OCI-LY7 (cell line): ENCODE measurements at regions not wholly inside any gene's neighbourhood (a gene's known extent, or its start where the extent isn't known, plus 50 kb on each side); places are given as distances from the start of the nearest gene placed in this dataset.

Experiments
- BruUV-seq: library from RNA; stranded (reverse); fragments of 400-500 nt; replicated peaks from 2 replicates; lab custom pipeline; 2021; lab: Mats Ljungman, UMichigan
- CTCF ChIA-PET: fragments of 300-600 bp; sonication (Branson Sonifier 250); formaldehyde crosslinking; loops from one replicate; lab custom pipeline; 2022; ENCODE audit warnings: antibody characterized with exemption; ENCODE audit not compliant: unreplicated experiment; lab: Charles Lee
- POLR2A ChIA-PET: fragments of 300-600 bp; sonication (Branson Sonifier 250); formaldehyde crosslinking; loops from one replicate; lab custom pipeline; 2022; ENCODE audit warnings: antibody characterized with exemption; lab: Charles Lee
- DNase-seq: peaks from one replicate; pipeline ENCODE4 v3.0.0-alpha.2; 2015; ENCODE audit warnings: low spot score
- H2AFZ ChIP-seq: fragments of 200-600 bp; sonication (generic), shearing (Covaris generic); 2 replicates; pipeline ENCODE4 v1.6.1; 2014; ENCODE audit warnings: mild to moderate bottlenecking, antibody characterized with exemption, low read length, moderate library complexity
- H3K27ac ChIP-seq: fragments of 200-600 bp; sonication (generic); 2 replicates; pipeline ENCODE4 v1.5.1; 2014; ENCODE audit warnings: mixed run types, low read depth, mild to moderate bottlenecking, moderate library complexity, low read length, inconsistent platforms; ENCODE audit not compliant: poor library complexity, severe bottlenecking
- H3K36me3 ChIP-seq: fragments of 200-600 bp; sonication (generic); 2 replicates; pipeline ENCODE4 v1.6.1; 2014; ENCODE audit warnings: mild to moderate bottlenecking, antibody characterized with exemption, low read length, moderate library complexity, mixed read lengths; ENCODE audit not compliant: insufficient read depth
- H3K4me1 ChIP-seq: fragments of 200-600 bp; sonication (generic); 2 replicates; pipeline ENCODE4 v1.5.1; 2014; ENCODE audit warnings: mild to moderate bottlenecking, low read length; ENCODE audit not compliant: insufficient read depth, poor library complexity, severe bottlenecking
- H3K4me2 ChIP-seq: fragments of 200-600 bp; sonication (generic); 2 replicates; pipeline ENCODE4 v1.6.1; 2014; ENCODE audit warnings: mild to moderate bottlenecking, low read length
- H3K4me3 ChIP-seq: fragments of 200-600 bp; sonication (generic); 2 replicates; pipeline ENCODE4 v1.5.1; 2014; ENCODE audit warnings: mild to moderate bottlenecking, low read depth, low read length; ENCODE audit not compliant: poor library complexity, severe bottlenecking
- H3K79me2 ChIP-seq: fragments of 200-600 bp; sonication (generic); 2 replicates; pipeline ENCODE4 v1.6.1; 2016; ENCODE audit warnings: low read depth, mild to moderate bottlenecking, low read length, moderate library complexity, mixed read lengths; ENCODE audit not compliant: insufficient read depth
- H3K9me2 ChIP-seq: fragments of 200-600 bp; sonication (generic); 2 replicates; pipeline ENCODE4 v1.6.1; 2016; ENCODE audit warnings: mild to moderate bottlenecking, low read length, mixed read lengths; ENCODE audit not compliant: insufficient read depth
- H3K9me3 ChIP-seq: fragments of 200-600 bp; sonication (generic); 2 replicates; pipeline ENCODE4 v1.6.1; 2014; ENCODE audit warnings: mild to moderate bottlenecking, mixed run types, low read length, mixed read lengths
- H4K20me1 ChIP-seq: fragments of 200-600 bp; sonication (generic); 2 replicates; pipeline ENCODE4 v1.6.1; 2014; ENCODE audit warnings: mild to moderate bottlenecking, antibody characterized with exemption, low read length, moderate library complexity, mixed read lengths; ENCODE audit not compliant: insufficient read depth
- CTCF ChIP-seq: fragments of 200-600 bp; sonication (generic); conservative IDR thresholded peaks from 2 replicates; pipeline ENCODE4 v1.5.1; 2014; ENCODE audit warnings: mild to moderate bottlenecking, antibody characterized with exemption, low read length, moderate library complexity, mixed read lengths
- EZH2phosphoT487 ChIP-seq: fragments of 200-600 bp; sonication (generic); IDR thresholded peaks from 2 replicates; pipeline ENCODE4 v1.6.1; 2018; ENCODE audit warnings: low read depth, borderline replicate concordance, mild to moderate bottlenecking, mixed run types, antibody characterized with exemption, low read length, moderate library complexity, mixed read lengths
- intact Hi-C: fragments of 100-400 bp; cut with micrococcal nuclease; formaldehyde crosslinking; loops from one replicate; pipeline ENCODE4 v1.10.0; 2022; ENCODE audit not compliant: unreplicated experiment

- Histone ChIP-seq H3K4me3 (no peak overlapping the region), H3K27ac (no peak overlapping the region), H3K79me2 (no peaks in the 10 kb centered on the region), H4K20me1 (no peaks in the 10 kb centered on the region), H3K4me2 (no peak overlapping the region), H3K4me1 (no peaks in the 10 kb centered on the region), H3K9me2 (no peaks in the 10 kb centered on the region), H3K9me3 (no peaks in the 10 kb centered on the region), H2AFZ (no peak overlapping the region), H3K36me3 (no peaks in the 10 kb centered on the region)
- TF ChIP-seq EZH2phosphoT487, result no peak
- no peak for TF ChIP-seq CTCF
- ChIA-PET POLR2A (interaction anchor here (0.6 kb wide), 1 partner anchor 214 kb away, joined by 3 read pairs; no protein-coding TSS in a partner anchor), CTCF (no interaction called here)
- intact Hi-C loops, result no loop called here
- no TSS peak for BruUV-seq
- no peak for DNase-seq
Observed at GRCh38 chr2:65812887-65813286, 380.5 kb upstream of the SPRED2 start.

- Histone ChIP-seq H3K27ac (no peak overlapping the region), H3K9me3 (no peaks in the 10 kb centered on the region), H3K4me2 (no peak overlapping the region), H3K9me2 (no peaks in the 10 kb centered on the region), H3K36me3 (no peaks in the 10 kb centered on the region), H3K79me2 (no peaks in the 10 kb centered on the region), H4K20me1 (no peaks in the 10 kb centered on the region), H3K4me1 (no peaks in the 10 kb centered on the region), H2AFZ (no peak overlapping the region), H3K4me3 (no peak overlapping the region)
- ChIA-PET POLR2A (interaction anchor here (0.7 kb wide), 1 partner anchor 46 kb away, joined by 3 read pairs; no protein-coding TSS in a partner anchor), CTCF (no interaction called here)
- BruUV-seq, result no TSS peak
- TF ChIP-seq CTCF (no peak), EZH2phosphoT487 (no peak)
- no peak for DNase-seq
- intact Hi-C loops, result no loop called here
Observed at GRCh38 chr2:65807942-65808341, 375.5 kb upstream of the SPRED2 start.

- Histone ChIP-seq H3K36me3 (no peaks in the 10 kb centered on the region), H4K20me1 (no peaks in the 10 kb centered on the region), H2AFZ (no peak overlapping the region), H3K27ac (no peak overlapping the region), H3K4me3 (no peak overlapping the region), H3K9me2 (no peaks in the 10 kb centered on the region), H3K9me3 (no peaks in the 10 kb centered on the region), H3K4me1 (no peaks in the 10 kb centered on the region), H3K4me2 (no peak overlapping the region), H3K79me2 (no peaks in the 10 kb centered on the region)
- POLR2A ChIA-PET, result no interaction called here
- CTCF ChIA-PET, result no interaction called here
- BruUV-seq, result no TSS peak
- intact Hi-C loops, result no loop called here
- no peak for DNase-seq
- TF ChIP-seq EZH2phosphoT487 (no peak), CTCF (no peak)
Observed at GRCh38 chr2:65804777-65805176, 372.4 kb upstream of the SPRED2 start.
